ENCODE measurements at regions not wholly inside any gene's neighbourhood (a gene's known extent, or its start where the extent isn't known, plus 50 kb on each side); places are given as distances from the start of the nearest gene placed in this dataset.

DNA sequence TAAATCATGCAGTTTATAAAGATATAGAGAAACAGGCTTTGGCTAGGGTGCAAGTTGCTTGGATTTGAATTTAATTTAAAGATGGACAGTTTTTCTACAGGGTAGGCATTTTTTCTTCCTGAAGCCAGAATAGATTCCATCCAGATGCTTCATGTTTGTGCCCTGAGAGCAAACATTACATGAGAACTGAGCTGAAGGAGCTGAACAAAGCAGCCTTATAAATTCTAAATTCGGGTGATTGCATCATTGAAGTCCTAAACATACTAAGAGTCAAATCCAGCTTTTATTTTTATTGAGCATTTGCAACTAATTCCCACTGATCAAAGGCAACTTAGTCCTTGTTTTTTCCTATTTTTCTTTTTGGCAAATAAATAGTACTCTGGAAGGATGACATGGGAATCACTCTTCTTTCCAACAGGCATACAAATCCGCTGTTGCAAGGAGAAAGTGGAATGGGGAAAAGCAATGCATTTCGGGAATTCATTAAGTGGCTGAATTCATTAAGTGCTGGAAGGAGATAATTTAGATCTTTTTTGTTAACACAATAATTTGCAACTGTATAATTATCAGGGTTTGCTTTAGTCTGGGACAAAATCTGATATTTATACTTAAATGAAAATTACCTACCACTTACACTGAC, 828.0 kb downstream of the SLC4A3 start:
- Histone ChIP-seq H3K4me3 (ENCODE audit: low read length) (no peak overlapping the region), H3K27me3 (ENCODE audit: low read length) (no peaks in the 10 kb centered on the region), H3K4me2 (ENCODE audit: low read length) (no peak overlapping the region), H3K9me2 (replicated peaks; ENCODE audit: low read length) (no peaks in the 10 kb centered on the region), H3K9me3 (ENCODE audit: low read length) (no peaks in the 10 kb centered on the region), H2AFZ (ENCODE audit: low read length) (no peak overlapping the region), H3K27ac (ENCODE audit: low read length) (no peak overlapping the region), H3F3A (ENCODE audit: low read length, unreplicated experiment) (no peaks in the 10 kb centered on the region), H3K36me3 (ENCODE audit: low read depth, low read length) (no peaks in the 10 kb centered on the region), H3K9ac (ENCODE audit: low read length) (no peak overlapping the region), H3K4me1 (ENCODE audit: insufficient read depth, low read length) (no peaks in the 10 kb centered on the region), H3K79me2 (ENCODE audit: low read length) (no peaks in the 10 kb centered on the region), H4K20me1 (ENCODE audit: low read length) (no peaks in the 10 kb centered on the region)
- no peak for DNase-seq
- POLR2A ChIA-PET (ENCODE audit: unreplicated experiment) = interaction anchor here (0.5 kb wide), 1 partner anchor 21 kb away, joined by 3 read pairs; no protein-coding TSS in a partner anchor
- CTCF ChIA-PET = no interaction called here
- TF ChIP-seq EZH2 (IDR thresholded peaks at IDR 0.05; ENCODE audit: low read length, unreplicated experiment) (no peak), EZH2phosphoT487 (IDR thresholded peaks at IDR 0.05; ENCODE audit: borderline replicate concordance, low read length) (no peak)
- TF ChIP-seq, protein P1, sequence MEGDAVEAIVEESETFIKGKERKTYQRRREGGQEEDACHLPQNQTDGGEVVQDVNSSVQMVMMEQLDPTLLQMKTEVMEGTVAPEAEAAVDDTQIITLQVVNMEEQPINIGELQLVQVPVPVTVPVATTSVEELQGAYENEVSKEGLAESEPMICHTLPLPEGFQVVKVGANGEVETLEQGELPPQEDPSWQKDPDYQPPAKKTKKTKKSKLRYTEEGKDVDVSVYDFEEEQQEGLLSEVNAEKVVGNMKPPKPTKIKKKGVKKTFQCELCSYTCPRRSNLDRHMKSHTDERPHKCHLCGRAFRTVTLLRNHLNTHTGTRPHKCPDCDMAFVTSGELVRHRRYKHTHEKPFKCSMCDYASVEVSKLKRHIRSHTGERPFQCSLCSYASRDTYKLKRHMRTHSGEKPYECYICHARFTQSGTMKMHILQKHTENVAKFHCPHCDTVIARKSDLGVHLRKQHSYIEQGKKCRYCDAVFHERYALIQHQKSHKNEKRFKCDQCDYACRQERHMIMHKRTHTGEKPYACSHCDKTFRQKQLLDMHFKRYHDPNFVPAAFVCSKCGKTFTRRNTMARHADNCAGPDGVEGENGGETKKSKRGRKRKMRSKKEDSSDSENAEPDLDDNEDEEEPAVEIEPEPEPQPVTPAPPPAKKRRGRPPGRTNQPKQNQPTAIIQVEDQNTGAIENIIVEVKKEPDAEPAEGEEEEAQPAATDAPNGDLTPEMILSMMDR (conservative IDR thresholded peaks at IDR 0.05; ENCODE audit: low read depth, low read length) = no peak
- ATAC-seq = no peak
- intact Hi-C loops (cut with micrococcal nuclease) = no loop called here
- BruUV-seq (replicated peaks) = no TSS peak

GRCh38 chr2:220458051-220458450, 830.6 kb downstream of the SLC4A3 start:
- ChIA-PET POLR2A (ENCODE audit: unreplicated experiment) (no interaction called here), CTCF (no interaction called here)
- no peak for ATAC-seq
- Histone ChIP-seq H3K79me2 (ENCODE audit: low read length) (no peaks in the 10 kb centered on the region), H4K20me1 (ENCODE audit: low read length) (no peaks in the 10 kb centered on the region), H3K4me2 (ENCODE audit: low read length) (no peak overlapping the region), H3K4me3 (ENCODE audit: low read length) (no peak overlapping the region), H3K9me2 (replicated peaks; ENCODE audit: low read length) (no peaks in the 10 kb centered on the region), H3K27me3 (ENCODE audit: low read length) (no peaks in the 10 kb centered on the region), H3K9me3 (ENCODE audit: low read length) (no peaks in the 10 kb centered on the region), H3F3A (ENCODE audit: low read length, unreplicated experiment) (no peaks in the 10 kb centered on the region), H3K9ac (ENCODE audit: low read length) (no peak overlapping the region), H3K4me1 (ENCODE audit: insufficient read depth, low read length) (no peaks in the 10 kb centered on the region), H3K27ac (ENCODE audit: low read length) (no peak overlapping the region), H3K36me3 (ENCODE audit: low read depth, low read length) (no peaks in the 10 kb centered on the region), H2AFZ (ENCODE audit: low read length) (no peak overlapping the region)
- intact Hi-C loops (cut with micrococcal nuclease) = no loop called here
- TF ChIP-seq EZH2 (IDR thresholded peaks at IDR 0.05; ENCODE audit: low read length, unreplicated experiment) (no peak), EZH2phosphoT487 (IDR thresholded peaks at IDR 0.05; ENCODE audit: borderline replicate concordance, low read length) (no peak)
- TF ChIP-seq, protein P1 (conservative IDR thresholded peaks at IDR 0.05; ENCODE audit: low read depth, low read length) = no peak
- DNase-seq = no peak
- no TSS peak for BruUV-seq (replicated peaks)

DNA sequence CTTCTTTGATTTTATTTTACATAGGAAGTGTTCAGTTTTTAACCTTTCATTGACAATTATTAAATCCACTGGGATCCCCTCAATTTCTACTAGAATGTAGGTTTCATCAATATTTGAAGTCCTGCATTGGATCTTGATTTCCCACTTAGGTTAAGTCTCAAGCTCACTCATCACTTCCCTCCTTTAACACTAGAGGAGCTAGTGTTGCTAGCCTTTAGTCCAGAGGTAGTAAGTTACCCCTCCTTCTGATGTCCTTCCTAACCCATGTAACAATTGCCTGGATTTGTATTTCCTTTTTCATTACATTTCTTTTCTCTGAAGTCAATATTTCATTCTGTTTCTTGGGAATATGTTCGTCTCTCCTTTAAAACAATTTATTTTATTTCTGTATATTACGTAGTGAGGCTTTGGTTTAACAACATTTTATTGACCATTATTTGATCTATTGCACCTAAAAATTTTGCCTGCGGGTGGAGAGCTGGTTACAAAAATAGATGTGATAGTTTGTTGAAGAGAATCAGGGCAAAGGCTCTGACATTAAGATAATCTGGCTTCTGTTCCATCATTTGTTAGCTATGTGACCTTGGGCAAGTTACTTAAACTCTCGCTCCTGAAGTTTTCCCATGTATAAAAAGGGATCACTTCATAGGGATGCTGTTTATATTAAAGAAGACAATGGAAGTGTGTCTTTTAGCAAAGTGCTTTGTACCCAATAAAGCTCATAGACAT, 833.0 kb downstream of the SLC4A3 start:
- no peaks in the 10 kb centered on the region for H4K20me1 ChIP-seq (ENCODE audit: low read length)
- H2AFZ ChIP-seq (ENCODE audit: low read length) = no peak overlapping the region
- intact Hi-C loops (cut with micrococcal nuclease) = loop anchor here (10.0 kb wide), 1 partner anchor 224 kb away; no protein-coding TSS in a partner anchor
- H3K9me2 ChIP-seq (replicated peaks; ENCODE audit: low read length) = no peaks in the 10 kb centered on the region
- no peaks in the 10 kb centered on the region for H3K27me3 ChIP-seq (ENCODE audit: low read length)
- no peak for TF ChIP-seq EZH2phosphoT487 (IDR thresholded peaks at IDR 0.05; ENCODE audit: borderline replicate concordance, low read length)
- no peak for TF ChIP-seq EZH2 (IDR thresholded peaks at IDR 0.05; ENCODE audit: low read length, unreplicated experiment)
- TF ChIP-seq, protein P1 (conservative IDR thresholded peaks at IDR 0.05; ENCODE audit: low read depth, low read length) = peak; percentile 59
- H3K27ac ChIP-seq (ENCODE audit: low read length) = no peak overlapping the region
- no peak overlapping the region for H3K4me3 ChIP-seq (ENCODE audit: low read length)
- ChIA-PET POLR2A (ENCODE audit: unreplicated experiment) (no interaction called here), CTCF (interaction anchor here (0.5 kb wide), 1 partner anchor 533 kb away, joined by 3 read pairs; no protein-coding TSS in a partner anchor)
- H3K79me2 ChIP-seq (ENCODE audit: low read length) = no peaks in the 10 kb centered on the region
- peak; percentile 34 for DNase-seq
- BruUV-seq (replicated peaks) = no TSS peak
- H3K4me1 ChIP-seq (ENCODE audit: insufficient read depth, low read length) = no peaks in the 10 kb centered on the region
- H3K4me2 ChIP-seq (ENCODE audit: low read length) = no peak overlapping the region
- H3K9ac ChIP-seq (ENCODE audit: low read length) = no peak overlapping the region
- H3K36me3 ChIP-seq (ENCODE audit: low read depth, low read length) = no peaks in the 10 kb centered on the region
- ATAC-seq = peak; percentile 37; the same call in 1 of the 2 replicates
- no peaks in the 10 kb centered on the region for H3K9me3 ChIP-seq (ENCODE audit: low read length)
- no peaks in the 10 kb centered on the region for H3F3A ChIP-seq (ENCODE audit: low read length, unreplicated experiment)
